Lower lobe of right lung (tissue), 2 donors: ENCODE measurements at regions not wholly inside any gene's neighbourhood (a gene's known extent, or its start where the extent isn't known, plus 50 kb on each side); places are given as distances from the start of the nearest gene placed in this dataset.
"Not testable (repeated sequence)": the region's sequence is repeated elsewhere in the genome, so short reads cannot be mapped to it uniquely, and the experiment has no call there.

Experiments used
- ATAC-seq, 2 donors: fragments of 200-7000 bp; cut with Tn5 transposase; one replicate each; pipeline ENCODE4 v1.9.1; 2020 to 2022; ENCODE audit warnings: mild to moderate bottlenecking in 2 of 2, moderate library complexity in 2 of 2
- DNase-seq: peaks from one replicate; pipeline ENCODE4 v3.0.0-alpha.2; 2020
- H3K27ac ChIP-seq: fragments of 200-600 bp; one replicate; pipeline ENCODE4 v1.8.0; 2022
- H3K27me3 ChIP-seq: fragments of 200-600 bp; one replicate; pipeline ENCODE4 v1.8.0; 2022; ENCODE audit warnings: low read depth
- H3K36me3 ChIP-seq: fragments of 200-600 bp; one replicate; pipeline ENCODE4 v1.8.0; 2022; ENCODE audit warnings: mild to moderate bottlenecking
- H3K4me1 ChIP-seq: fragments of 200-600 bp; one replicate; pipeline ENCODE4 v1.8.0; 2022
- H3K4me3 ChIP-seq: fragments of 200-600 bp; one replicate; pipeline ENCODE4 v1.8.0; 2022; ENCODE audit warnings: mild to moderate bottlenecking
- H3K9me3 ChIP-seq: fragments of 200-600 bp; one replicate; pipeline ENCODE4 v1.8.0; 2022
- intact Hi-C: fragments of 100-400 bp; cut with DNase I; formaldehyde crosslinking; loops from one replicate; pipeline ENCODE4 v1.11.0; 2022
- TF ChIP-seq, protein P1 (sequence below): fragments of 200-600 bp; IDR thresholded peaks from one replicate; pipeline ENCODE4 v1.8.0; 2022; ENCODE audit warnings: antibody characterized with exemption, mild to moderate bottlenecking
- donor health status: DM: no; HTN: yes; CAD: no; lungs with severe emphysema.

- Histone ChIP-seq H3K9me3 (no peaks in the 10 kb centered on the region), H3K36me3 (no peaks in the 10 kb centered on the region), H3K27me3 (no peaks in the 10 kb centered on the region), H3K4me1 (no peaks in the 10 kb centered on the region), H3K27ac (no peak overlapping the region), H3K4me3 (no peak overlapping the region)
- TF ChIP-seq, protein P1, sequence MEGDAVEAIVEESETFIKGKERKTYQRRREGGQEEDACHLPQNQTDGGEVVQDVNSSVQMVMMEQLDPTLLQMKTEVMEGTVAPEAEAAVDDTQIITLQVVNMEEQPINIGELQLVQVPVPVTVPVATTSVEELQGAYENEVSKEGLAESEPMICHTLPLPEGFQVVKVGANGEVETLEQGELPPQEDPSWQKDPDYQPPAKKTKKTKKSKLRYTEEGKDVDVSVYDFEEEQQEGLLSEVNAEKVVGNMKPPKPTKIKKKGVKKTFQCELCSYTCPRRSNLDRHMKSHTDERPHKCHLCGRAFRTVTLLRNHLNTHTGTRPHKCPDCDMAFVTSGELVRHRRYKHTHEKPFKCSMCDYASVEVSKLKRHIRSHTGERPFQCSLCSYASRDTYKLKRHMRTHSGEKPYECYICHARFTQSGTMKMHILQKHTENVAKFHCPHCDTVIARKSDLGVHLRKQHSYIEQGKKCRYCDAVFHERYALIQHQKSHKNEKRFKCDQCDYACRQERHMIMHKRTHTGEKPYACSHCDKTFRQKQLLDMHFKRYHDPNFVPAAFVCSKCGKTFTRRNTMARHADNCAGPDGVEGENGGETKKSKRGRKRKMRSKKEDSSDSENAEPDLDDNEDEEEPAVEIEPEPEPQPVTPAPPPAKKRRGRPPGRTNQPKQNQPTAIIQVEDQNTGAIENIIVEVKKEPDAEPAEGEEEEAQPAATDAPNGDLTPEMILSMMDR = no peak
- intact Hi-C loops = no loop called here
- DNase-seq (no peak), ATAC-seq (no peak)
These were observed 206.5 kb upstream of the ANXA10 start for GRCh38 chr4:167885872-167886271.

DNA sequence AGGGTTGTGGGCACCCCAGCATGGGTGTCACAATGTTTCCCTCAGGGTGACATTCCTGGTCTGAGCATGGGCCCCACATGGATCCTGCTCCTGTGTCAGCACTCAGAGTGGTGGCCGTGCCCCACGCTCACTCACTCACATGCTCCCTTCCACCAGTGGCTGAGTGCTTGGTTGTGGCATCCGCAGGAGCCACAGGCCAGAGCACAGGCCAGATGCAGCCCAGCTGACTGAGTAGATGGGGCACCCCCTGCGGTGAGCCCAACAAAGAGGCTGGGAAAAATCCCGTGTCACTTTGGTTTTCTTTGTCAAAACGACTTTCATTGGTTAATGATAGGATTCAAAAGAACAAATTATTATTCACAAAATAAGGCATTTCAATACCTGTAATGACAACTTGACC, 204.6 kb upstream of the ANXA10 start:
- no peaks in the 10 kb centered on the region for H3K9me3 ChIP-seq
- TF ChIP-seq, protein P1 = no peak
- no peak overlapping the region for H3K4me3 ChIP-seq
- intact Hi-C loops = no loop called here
- no peaks in the 10 kb centered on the region for H3K36me3 ChIP-seq
- no peak overlapping the region for H3K27ac ChIP-seq
- ATAC-seq (peak in 1 of 2 donors; percentile 29), DNase-seq (no peak)
- no peaks in the 10 kb centered on the region for H3K27me3 ChIP-seq
- no peaks in the 10 kb centered on the region for H3K4me1 ChIP-seq

DNA sequence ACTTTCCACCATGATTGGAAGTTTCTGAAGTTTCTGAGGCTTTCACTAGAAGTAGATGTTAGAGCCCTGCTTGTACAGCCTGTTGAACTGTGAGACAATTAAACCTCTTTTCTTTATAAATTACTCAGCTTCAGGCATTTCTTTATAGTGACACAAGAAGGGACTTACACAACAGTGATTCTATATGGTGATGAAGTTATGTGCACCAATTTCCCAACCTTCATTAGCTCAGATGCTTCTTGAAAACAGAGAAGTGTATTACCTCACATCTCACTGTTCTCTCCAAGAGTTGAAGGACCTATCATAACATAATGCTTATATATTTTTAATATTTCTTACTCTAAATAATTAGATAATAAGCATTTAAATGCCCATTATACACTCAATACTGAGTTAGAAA, 202.1 kb upstream of the ANXA10 start:
- Histone ChIP-seq H3K36me3 (no peaks in the 10 kb centered on the region), H3K4me1 (no peaks in the 10 kb centered on the region), H3K9me3 (no peaks in the 10 kb centered on the region), H3K4me3 (no peak overlapping the region), H3K27me3 (no peaks in the 10 kb centered on the region), H3K27ac (no peak overlapping the region)
- ATAC-seq = no peak
- DNase-seq = no peak
- TF ChIP-seq, protein P1 = no peak
- intact Hi-C loops = no loop called here

- H3K4me3 ChIP-seq = no peak overlapping the region
- ATAC-seq (no peak), DNase-seq (no peak)
- H3K4me1 ChIP-seq = no peaks in the 10 kb centered on the region
- TF ChIP-seq, protein P1 = no peak
- intact Hi-C loops = no loop called here
- H3K27ac ChIP-seq = no peak overlapping the region
- no peaks in the 10 kb centered on the region for H3K9me3 ChIP-seq
- H3K36me3 ChIP-seq = no peaks in the 10 kb centered on the region
- H3K27me3 ChIP-seq = no peaks in the 10 kb centered on the region
These were observed 198.8 kb upstream of the ANXA10 start for GRCh38 chr4:167893531-167893930.

- ATAC-seq, H3K9me3 ChIP-seq, H3K4me3 ChIP-seq, H3K4me1 ChIP-seq, DNase-seq, H3K27ac ChIP-seq, H3K27me3 ChIP-seq, H3K36me3 ChIP-seq, intact Hi-C loops: not testable (repeated sequence)
These were observed 196.1 kb upstream of the ANXA10 start for GRCh38 chr4:167896260-167896659.

- ATAC-seq = no peak
- H3K4me1 ChIP-seq = no peaks in the 10 kb centered on the region
These were observed 195.2 kb upstream of the ANXA10 start for GRCh38 chr4:167897116-167897515.

More at GRCh38 chr4:167897116-167897515, 195.2 kb upstream of the ANXA10 start:
- Histone ChIP-seq H3K27me3 (no peaks in the 10 kb centered on the region), H3K36me3 (no peaks in the 10 kb centered on the region), H3K4me3 (no peak overlapping the region), H3K27ac (no peak overlapping the region), H3K9me3 (no peaks in the 10 kb centered on the region)
- intact Hi-C loops = no loop called here
- TF ChIP-seq, protein P1 = no peak
- DNase-seq = no peak
